ENCODE measurements at regions not wholly inside any gene's neighbourhood (a gene's known extent, or its start where the extent isn't known, plus 50 kb on each side); places are given as distances from the start of the nearest gene placed in this dataset.

GRCh38 chr9:129241725-129242124 lies 63.7 kb upstream of the IER5L start:
- TF ChIP-seq, protein P1, sequence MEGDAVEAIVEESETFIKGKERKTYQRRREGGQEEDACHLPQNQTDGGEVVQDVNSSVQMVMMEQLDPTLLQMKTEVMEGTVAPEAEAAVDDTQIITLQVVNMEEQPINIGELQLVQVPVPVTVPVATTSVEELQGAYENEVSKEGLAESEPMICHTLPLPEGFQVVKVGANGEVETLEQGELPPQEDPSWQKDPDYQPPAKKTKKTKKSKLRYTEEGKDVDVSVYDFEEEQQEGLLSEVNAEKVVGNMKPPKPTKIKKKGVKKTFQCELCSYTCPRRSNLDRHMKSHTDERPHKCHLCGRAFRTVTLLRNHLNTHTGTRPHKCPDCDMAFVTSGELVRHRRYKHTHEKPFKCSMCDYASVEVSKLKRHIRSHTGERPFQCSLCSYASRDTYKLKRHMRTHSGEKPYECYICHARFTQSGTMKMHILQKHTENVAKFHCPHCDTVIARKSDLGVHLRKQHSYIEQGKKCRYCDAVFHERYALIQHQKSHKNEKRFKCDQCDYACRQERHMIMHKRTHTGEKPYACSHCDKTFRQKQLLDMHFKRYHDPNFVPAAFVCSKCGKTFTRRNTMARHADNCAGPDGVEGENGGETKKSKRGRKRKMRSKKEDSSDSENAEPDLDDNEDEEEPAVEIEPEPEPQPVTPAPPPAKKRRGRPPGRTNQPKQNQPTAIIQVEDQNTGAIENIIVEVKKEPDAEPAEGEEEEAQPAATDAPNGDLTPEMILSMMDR (IDR thresholded peaks at IDR 0.05; ENCODE audit: low read depth, low read length), result no peak
- no peak for DNase-seq (ENCODE audit: extremely low read depth, low read depth)

DNA sequence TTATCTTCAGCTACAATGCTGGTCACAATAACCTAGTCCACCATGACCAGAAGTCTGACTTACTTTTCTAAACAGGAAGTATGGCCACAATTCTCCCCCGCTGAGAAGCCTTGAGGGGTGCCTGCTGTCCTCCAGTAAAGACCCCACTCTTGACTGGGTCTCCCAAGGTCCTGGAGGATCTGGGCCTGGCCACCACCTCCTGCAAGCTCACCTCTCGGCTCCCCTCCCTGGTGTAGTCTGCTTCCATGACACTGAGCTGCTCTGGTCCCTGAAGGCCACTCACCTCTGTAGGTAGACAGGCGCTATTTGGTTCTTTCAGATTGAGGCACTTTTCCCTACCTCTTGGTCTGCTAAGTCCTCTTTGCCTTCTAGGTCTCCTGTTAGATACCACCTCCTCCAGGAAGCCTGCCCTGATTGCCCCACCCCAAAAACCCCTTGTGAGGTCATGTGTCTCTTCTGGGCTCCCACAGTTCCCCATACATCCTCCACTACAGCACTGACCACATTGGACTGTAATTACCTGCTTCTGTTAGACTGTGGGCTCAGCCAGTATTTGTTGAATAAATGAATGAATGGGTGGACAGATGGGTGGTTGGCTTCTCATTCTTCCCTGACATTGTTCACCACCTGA lies 62.6 kb upstream of the IER5L start:
- DNase-seq (ENCODE audit: extremely low read depth, low read depth), result no peak
- TF ChIP-seq, protein P1 (IDR thresholded peaks at IDR 0.05; ENCODE audit: low read depth, low read length), result no peak

GRCh38 chr9:129239946-129240490 lies 62.0 kb upstream of the IER5L start:
- TF ChIP-seq, protein P1 (IDR thresholded peaks at IDR 0.05; ENCODE audit: low read depth, low read length), result no peak

GRCh38 chr9:129237803-129238202 lies 59.7 kb upstream of the IER5L start:
- TF ChIP-seq, protein P1 (IDR thresholded peaks at IDR 0.05; ENCODE audit: low read depth, low read length), result no peak
- DNase-seq (ENCODE audit: extremely low read depth, low read depth), result no peak

More at GRCh38 chr9:129239946-129240490, 62.0 kb upstream of the IER5L start:
- DNase-seq (ENCODE audit: extremely low read depth, low read depth), result no peak

DNA sequence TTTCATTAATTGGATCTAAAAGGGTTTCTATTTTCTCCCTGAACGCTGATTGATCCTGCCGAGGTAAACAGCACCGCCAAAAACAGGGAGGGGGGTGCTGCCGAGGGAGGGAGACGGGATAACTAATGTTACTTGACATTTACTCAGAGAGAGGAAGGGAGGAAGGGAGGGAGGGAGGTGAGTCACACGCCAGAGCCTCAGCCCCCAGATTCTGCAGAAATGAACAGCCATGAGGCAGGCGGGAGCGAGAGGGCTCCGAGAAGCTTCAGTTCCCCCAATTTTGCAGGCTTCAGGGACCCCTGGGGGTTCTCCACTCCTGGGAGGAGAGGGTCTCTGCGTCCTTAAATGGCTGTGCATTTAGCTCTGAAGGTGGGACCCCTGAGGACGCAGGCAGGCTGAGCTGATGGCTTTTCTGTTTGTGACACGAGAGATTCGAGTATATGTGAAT lies 59.1 kb upstream of the IER5L start:
- no peak for DNase-seq (ENCODE audit: extremely low read depth, low read depth)
- TF ChIP-seq, protein P1 (IDR thresholded peaks at IDR 0.05; ENCODE audit: low read depth, low read length), result no peak

DNA sequence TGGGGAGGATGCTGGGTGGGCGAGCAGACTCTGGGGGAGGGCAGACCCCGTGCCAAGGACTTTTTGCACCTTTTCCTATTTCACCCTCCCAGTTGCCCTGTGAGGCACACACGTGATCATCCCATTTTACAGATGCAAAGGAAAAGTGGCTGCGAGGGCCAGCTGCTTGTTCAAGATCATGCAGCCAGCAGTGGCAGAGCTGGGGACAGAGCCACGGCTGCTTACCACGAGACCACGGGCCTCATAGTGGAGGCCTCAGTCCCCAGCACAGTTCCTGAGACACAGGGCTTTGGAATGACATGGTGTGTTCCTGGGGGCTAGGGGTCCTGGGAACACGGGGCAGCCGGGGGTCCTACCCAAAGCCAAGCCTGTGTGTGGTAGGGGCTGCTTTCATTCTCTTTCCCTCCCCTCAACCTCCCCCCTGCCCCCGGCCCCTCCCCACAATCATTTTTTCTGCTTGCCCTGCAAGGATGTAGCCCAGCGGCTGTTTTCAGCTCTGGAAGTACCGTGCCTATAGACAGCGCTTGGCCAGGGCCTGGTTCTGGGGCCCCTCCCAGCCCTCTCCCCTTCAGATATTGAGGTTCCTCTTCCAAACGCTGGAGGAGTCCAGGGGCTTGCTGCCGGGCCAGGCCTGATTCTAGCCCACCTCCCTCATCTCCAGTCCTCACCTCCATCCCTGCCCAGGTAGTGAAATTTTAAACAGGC lies 58.5 kb upstream of the IER5L start:
- TF ChIP-seq, protein P1 (IDR thresholded peaks at IDR 0.05; ENCODE audit: low read depth, low read length), result no peak
- no peak for DNase-seq (ENCODE audit: extremely low read depth, low read depth)

- TF ChIP-seq, protein P1 (IDR thresholded peaks at IDR 0.05; ENCODE audit: low read depth, low read length), result no peak
Observed at GRCh38 chr9:129235931-129236331, 57.9 kb upstream of the IER5L start.

More at GRCh38 chr9:129235931-129236331, 57.9 kb upstream of the IER5L start:
- no peak for DNase-seq (ENCODE audit: extremely low read depth, low read depth)

Data from AG09319 (cell line).